ENCODE measurements at regions not wholly inside any gene's neighbourhood (a gene's known extent, or its start where the extent isn't known, plus 50 kb on each side); places are given as distances from the start of the nearest gene placed in this dataset.

GRCh38 chr11:37264060-37264459 is 666.0 kb upstream of the RAG2 start:
- TF ChIP-seq CTCF (IDR thresholded peaks at IDR 0.05) (no peak), EP300 (IDR thresholded peaks at IDR 0.05) (no peak), POLR2A (IDR thresholded peaks at IDR 0.05) (no peak)

Data from ovary (tissue), 3 donors.